GM10266 (cell line): ENCODE measurements at regions not wholly inside any gene's neighbourhood (a gene's known extent, or its start where the extent isn't known, plus 50 kb on each side); places are given as distances from the start of the nearest gene placed in this dataset.
"Not testable (repeated sequence)": the region's sequence is repeated elsewhere in the genome, so short reads cannot be mapped to it uniquely, and the experiment has no call there.

ENCODE experiments used
- DNase-seq: peaks from one replicate; pipeline ENCODE4 v3.0.0; 2012; ENCODE audit errors: extremely low spot score
- TF ChIP-seq, protein P1 (sequence below): IDR thresholded peaks from 2 replicates; pipeline ENCODE4 v1.5.1; 2012; ENCODE audit warnings: mild to moderate bottlenecking, low read depth; ENCODE audit not compliant: control insufficient read depth, insufficient read depth; ENCODE audit errors: missing control alignments

DNA sequence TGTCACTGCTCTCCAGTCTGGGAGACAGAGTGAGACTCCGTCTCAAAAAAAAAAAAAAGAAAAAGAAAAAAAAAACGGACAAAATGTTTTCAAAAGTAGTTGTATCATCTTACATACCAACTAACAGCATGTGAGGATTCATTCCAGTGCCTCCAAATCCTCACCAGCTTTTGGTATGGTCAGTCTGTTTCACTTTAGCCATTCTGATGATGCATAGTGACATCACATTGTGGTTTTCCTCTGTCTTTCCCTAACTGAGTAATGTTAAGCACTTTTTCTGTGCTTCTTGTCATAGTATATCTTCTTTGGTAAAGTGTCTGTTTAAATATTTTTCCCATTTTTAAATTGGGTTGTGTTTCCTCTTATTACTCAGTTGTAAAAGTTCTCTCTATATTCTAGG, 251.4 kb upstream of the CTBP2 start:
- DNase-seq = no peak
- TF ChIP-seq, protein P1, sequence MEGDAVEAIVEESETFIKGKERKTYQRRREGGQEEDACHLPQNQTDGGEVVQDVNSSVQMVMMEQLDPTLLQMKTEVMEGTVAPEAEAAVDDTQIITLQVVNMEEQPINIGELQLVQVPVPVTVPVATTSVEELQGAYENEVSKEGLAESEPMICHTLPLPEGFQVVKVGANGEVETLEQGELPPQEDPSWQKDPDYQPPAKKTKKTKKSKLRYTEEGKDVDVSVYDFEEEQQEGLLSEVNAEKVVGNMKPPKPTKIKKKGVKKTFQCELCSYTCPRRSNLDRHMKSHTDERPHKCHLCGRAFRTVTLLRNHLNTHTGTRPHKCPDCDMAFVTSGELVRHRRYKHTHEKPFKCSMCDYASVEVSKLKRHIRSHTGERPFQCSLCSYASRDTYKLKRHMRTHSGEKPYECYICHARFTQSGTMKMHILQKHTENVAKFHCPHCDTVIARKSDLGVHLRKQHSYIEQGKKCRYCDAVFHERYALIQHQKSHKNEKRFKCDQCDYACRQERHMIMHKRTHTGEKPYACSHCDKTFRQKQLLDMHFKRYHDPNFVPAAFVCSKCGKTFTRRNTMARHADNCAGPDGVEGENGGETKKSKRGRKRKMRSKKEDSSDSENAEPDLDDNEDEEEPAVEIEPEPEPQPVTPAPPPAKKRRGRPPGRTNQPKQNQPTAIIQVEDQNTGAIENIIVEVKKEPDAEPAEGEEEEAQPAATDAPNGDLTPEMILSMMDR = no peak

DNA sequence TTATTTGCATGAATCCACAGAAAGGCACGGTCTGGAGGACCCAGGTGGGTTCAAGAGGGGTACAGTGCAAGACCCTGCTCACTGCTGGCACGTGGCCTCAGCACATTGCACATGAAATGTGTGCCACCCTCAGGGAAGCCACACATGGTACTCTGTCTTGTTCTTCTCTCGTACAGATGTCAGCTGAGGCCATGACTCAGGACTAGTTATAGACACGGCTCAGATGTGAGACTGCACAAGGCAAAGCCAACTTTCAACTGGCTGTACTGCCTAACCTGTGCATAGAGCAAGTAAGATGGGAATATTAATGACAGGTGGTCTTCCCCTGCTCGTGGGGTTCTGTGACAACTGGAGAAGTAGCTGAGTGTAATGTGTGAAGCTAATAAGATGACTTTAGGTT, 249.4 kb upstream of the CTBP2 start:
- TF ChIP-seq, protein P1 = no peak
- DNase-seq = no peak

DNA sequence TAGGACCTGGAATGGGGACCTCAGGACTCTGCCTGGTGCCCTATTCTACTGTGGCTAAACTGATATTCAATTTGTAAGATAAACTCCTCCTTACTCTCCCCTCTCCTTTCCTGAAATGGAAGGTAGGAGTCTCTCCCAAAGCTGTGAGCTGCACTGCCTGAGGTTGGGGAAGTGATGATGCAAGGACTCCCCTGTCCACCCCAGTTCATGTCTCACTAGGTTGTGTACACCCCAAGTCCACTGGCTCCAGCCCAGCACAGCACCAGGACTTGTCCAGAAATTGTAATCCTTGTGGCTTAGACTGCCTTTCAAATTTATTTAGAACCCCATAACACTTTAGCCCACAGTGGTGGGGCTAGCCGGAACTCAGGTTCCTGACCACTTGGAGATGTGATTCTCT, 247.2 kb upstream of the CTBP2 start:
- TF ChIP-seq, protein P1 = no peak
- no peak for DNase-seq

DNA sequence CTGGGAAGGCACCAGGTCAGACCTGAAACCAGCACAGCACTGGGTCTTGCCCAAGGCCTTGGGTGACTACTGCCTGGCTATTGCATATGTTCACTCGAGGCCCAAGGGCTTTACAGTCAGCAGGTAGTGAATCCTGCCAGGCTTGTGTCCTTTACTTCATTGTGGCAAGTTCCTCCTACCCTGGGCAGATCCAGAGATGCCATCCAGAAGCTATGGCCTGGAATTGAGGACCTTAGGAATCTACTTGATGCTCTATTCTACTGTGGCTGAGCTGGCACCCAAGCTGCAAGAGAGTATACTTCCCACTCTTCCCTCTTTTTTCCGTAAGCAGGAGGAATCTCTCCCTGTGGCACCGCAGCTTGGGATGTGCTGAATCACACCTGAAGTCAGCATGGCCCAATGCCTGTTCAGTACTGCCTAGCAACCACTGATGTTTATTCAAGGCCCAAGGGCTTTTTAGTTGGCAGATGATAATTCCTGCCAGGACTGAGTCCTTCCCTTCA, 246.7 kb upstream of the CTBP2 start:
- DNase-seq = no peak
- TF ChIP-seq, protein P1 = no peak

DNA sequence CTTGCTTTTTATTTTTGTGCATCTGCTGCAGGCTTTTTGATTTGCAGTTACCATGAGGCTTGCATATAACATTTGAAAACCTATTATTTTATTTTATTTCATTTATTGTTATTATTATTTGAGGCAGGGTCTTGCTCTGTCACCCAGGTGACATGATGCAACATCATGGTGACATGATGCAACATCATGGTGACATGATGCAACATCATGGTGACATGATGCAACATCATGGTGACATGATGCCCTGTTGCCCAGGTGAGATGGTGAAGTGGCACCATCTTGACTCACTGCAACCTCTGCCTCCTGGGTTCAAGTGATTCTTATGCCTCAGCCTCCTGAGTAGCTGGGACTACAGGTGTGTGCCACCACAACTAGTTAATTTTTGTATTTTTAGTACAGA, 244.5 kb upstream of the CTBP2 start:
- not testable (repeated sequence) for DNase-seq

DNA sequence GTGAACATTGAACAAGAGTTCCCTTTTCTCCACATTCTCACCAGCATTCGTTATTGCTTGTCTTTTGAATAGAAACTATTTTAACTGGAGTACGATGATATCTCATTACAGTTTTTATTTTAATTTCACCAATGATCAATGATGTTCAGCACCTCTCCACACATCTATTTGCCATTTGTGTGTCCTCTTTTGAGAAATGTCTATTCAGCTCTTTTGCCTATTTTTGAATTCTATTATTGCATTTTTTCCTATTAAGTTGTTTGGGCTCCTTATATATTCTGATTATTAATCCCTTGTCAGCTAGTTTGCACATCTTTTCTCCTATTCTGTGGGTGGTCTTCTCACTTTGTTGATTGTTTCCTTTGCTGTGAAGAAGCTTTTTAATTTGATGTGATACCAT, 241.1 kb upstream of the CTBP2 start:
- no peak for DNase-seq
- TF ChIP-seq, protein P1 = no peak

DNA sequence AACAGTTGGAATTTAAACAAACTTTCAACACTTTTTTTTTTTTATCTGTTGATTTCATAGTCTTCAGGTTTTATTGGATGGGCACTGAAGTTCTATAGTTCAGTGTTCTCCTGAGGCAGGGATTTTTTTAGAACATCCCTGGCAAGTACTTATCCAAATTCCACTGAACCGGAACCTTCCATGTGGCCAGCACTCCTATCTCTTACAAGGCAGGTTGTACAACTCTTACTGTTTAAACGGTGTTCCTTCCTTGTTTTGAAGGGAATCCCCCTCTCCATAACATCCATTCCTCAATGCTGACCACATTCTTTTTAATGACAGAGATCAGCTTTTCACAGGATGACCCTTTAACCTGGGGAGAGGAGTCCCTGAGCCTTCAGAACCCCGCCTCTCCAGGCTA, 238.9 kb upstream of the CTBP2 start:
- TF ChIP-seq, protein P1 = no peak
- no peak for DNase-seq

DNA sequence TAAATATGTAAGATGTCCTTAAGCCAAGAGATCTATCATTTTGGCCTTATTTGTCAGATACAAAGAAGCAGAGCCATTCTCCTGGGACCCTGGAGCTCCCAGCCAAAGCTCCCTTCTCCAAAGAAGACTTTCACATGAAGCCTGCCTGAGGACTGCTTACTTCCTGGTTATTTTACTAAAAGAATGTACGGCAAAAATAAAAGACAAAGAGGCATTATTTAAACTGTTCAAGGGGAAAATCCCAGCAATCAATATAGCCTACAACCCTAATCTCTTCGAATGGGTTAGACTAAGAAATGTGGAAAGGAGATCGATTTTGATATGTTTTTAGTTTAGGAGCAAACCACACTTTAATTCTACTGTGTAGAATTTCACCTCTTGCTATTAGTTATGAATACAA, 237.9 kb upstream of the CTBP2 start:
- TF ChIP-seq, protein P1 = no peak
- no peak for DNase-seq
